ENCODE measurements at regions not wholly inside any gene's neighbourhood (a gene's known extent, or its start where the extent isn't known, plus 50 kb on each side); places are given as distances from the start of the nearest gene placed in this dataset.

DNA sequence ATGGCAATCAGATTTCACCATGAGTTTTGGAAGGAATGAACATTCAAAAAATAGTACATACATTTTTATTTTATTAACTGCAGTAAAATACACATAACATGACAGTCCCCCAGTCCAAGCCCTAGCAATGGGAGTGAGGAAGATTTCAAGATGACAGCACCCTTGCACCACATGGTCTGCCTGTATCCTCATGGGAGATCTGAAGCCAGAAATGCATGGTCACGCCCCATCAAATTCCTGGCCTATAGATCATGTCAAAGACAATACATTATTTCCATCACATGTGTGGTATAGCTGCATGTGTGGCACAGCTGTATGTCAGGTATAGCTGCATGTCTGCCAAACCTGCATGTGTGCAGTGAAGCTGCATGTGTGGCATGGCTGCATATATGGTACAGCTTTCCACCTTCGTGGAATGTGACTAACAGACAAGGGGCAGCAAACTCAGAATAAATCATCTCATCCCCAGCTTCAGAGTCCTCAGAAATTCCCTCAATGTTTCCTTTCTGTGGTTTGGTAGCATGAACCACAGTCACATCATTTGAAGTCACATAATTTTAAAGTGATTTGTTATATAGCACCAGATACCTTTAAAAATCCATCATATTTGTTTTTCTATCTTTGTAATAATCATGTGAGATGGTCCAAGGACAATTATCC lies 518.2 kb upstream of the SOX11 start:
- Histone ChIP-seq H3K4me3 (no peak overlapping the region), H3K79me2 (ENCODE audit: low read depth) (no peaks in the 10 kb centered on the region), H3K9me3 (ENCODE audit: low read depth) (no peaks in the 10 kb centered on the region), H3K27me3 (no peaks in the 10 kb centered on the region), H3K36me3 (no peaks in the 10 kb centered on the region), H2AFZ (replicated peaks) (no peak overlapping the region), H3K4me1 (no peaks in the 10 kb centered on the region), H3F3A (ENCODE audit: low read depth) (no peaks in the 10 kb centered on the region), H3K4me2 (no peak overlapping the region), H3K27ac (no peak overlapping the region), H3K9ac (no peak overlapping the region), H4K20me1 (ENCODE audit: low read depth) (no peaks in the 10 kb centered on the region)
- no peaks in the 10 kb centered on the region for H3K9me3 Mint-ChIP-seq
- peaks cover 2% of the 10 kb centered on the region for H3K27me3 Mint-ChIP-seq (ENCODE audit: insufficient read depth, low read depth)
- H3K36me3 Mint-ChIP-seq, result no peaks in the 10 kb centered on the region
- no peak overlapping the region for H3K27ac Mint-ChIP-seq
- no peaks in the 10 kb centered on the region for H3K4me1 Mint-ChIP-seq
- TF ChIP-seq EZH2 (IDR thresholded peaks at IDR 0.05) (no peak), CTCF (IDR thresholded peaks at IDR 0.05) (no peak), EZH2phosphoT487 (IDR thresholded peaks at IDR 0.05) (no peak)
- H3K4me3 Mint-ChIP-seq, result no peak overlapping the region
- no peak for DNase-seq (ENCODE audit: low spot score)

DNA sequence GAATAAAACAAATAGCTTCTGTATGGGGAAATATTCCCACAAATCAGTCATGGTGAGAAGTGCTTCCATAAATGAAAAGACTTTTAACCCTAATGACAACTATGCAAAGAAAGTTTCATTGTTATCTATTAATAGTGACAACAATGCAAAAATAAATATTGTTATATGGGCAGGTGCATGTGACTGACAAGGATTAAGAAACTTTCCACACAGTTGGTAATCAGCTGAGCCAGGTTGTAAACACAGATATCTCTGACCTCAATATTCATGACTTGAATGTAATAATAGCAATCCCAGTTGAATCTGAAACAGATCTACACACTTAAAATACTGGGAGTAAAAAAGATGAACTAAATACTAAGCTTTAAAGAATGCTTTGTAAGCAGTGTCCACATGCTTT lies 517.0 kb upstream of the SOX11 start:
- Histone ChIP-seq H3K27me3 (no peaks in the 10 kb centered on the region), H3K9ac (no peak overlapping the region), H3K27ac (no peak overlapping the region), H3F3A (ENCODE audit: low read depth) (no peaks in the 10 kb centered on the region), H3K4me2 (no peak overlapping the region), H3K4me1 (no peaks in the 10 kb centered on the region), H3K79me2 (ENCODE audit: low read depth) (no peaks in the 10 kb centered on the region), H3K36me3 (no peaks in the 10 kb centered on the region), H4K20me1 (ENCODE audit: low read depth) (no peaks in the 10 kb centered on the region), H3K9me3 (ENCODE audit: low read depth) (no peaks in the 10 kb centered on the region), H3K4me3 (no peak overlapping the region), H2AFZ (replicated peaks) (no peak overlapping the region)
- DNase-seq (ENCODE audit: low spot score), result no peak
- no peak for TF ChIP-seq EZH2 (IDR thresholded peaks at IDR 0.05)
- no peak for TF ChIP-seq EZH2phosphoT487 (IDR thresholded peaks at IDR 0.05)
- no peak for TF ChIP-seq CTCF (IDR thresholded peaks at IDR 0.05)
- Mint-ChIP-seq H3K9me3 (no peaks in the 10 kb centered on the region), H3K36me3 (no peaks in the 10 kb centered on the region), H3K4me1 (no peaks in the 10 kb centered on the region), H3K27me3 (ENCODE audit: insufficient read depth, low read depth) (peaks cover 2% of the 10 kb centered on the region), H3K27ac (no peak overlapping the region), H3K4me3 (no peak overlapping the region)

DNA sequence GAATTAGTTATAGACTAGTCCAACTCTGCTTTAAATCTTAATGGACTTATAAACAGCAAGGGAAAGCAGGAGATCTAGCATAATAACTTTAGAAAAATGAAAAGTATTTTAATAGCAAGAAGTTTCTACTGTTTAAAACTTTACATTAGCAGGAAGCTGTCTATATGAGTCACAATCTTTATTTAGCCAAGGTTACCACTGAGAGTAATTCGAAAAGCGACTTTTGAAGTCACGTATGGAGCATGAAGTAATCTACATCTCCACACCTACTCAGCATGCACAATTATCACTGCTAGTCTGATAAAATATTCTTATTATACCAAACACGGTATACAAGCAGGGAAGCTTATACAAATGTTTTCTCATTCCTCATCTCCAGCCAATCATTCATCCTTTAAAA lies 515.4 kb upstream of the SOX11 start:
- no peak overlapping the region for H3K27ac Mint-ChIP-seq
- no peaks in the 10 kb centered on the region for H4K20me1 ChIP-seq (ENCODE audit: low read depth)
- H3K4me1 ChIP-seq, result no peaks in the 10 kb centered on the region
- no peaks in the 10 kb centered on the region for H3K79me2 ChIP-seq (ENCODE audit: low read depth)
- TF ChIP-seq CTCF (IDR thresholded peaks at IDR 0.05), result no peak
- TF ChIP-seq EZH2phosphoT487 (IDR thresholded peaks at IDR 0.05), result no peak
- no peak for TF ChIP-seq EZH2 (IDR thresholded peaks at IDR 0.05)
- no peaks in the 10 kb centered on the region for H3K36me3 ChIP-seq
- H3K27me3 ChIP-seq, result no peaks in the 10 kb centered on the region
- no peak overlapping the region for H3K27ac ChIP-seq
- no peak overlapping the region for H3K4me2 ChIP-seq
- DNase-seq (ENCODE audit: low spot score), result no peak
- H3F3A ChIP-seq (ENCODE audit: low read depth), result no peaks in the 10 kb centered on the region
- H3K9ac ChIP-seq, result no peak overlapping the region
- no peak overlapping the region for H3K4me3 Mint-ChIP-seq
- H3K4me3 ChIP-seq, result no peak overlapping the region
- no peaks in the 10 kb centered on the region for H3K36me3 Mint-ChIP-seq
- no peak overlapping the region for H2AFZ ChIP-seq (replicated peaks)
- no peaks in the 10 kb centered on the region for H3K9me3 Mint-ChIP-seq
- H3K9me3 ChIP-seq (ENCODE audit: low read depth), result no peaks in the 10 kb centered on the region
- H3K4me1 Mint-ChIP-seq, result no peaks in the 10 kb centered on the region
- peaks cover 2% of the 10 kb centered on the region for H3K27me3 Mint-ChIP-seq (ENCODE audit: insufficient read depth, low read depth)

All from neural progenitor cell (in vitro differentiated cells).